GM20431 (cell line): ENCODE measurements at regions not wholly inside any gene's neighbourhood (a gene's known extent, or its start where the extent isn't known, plus 50 kb on each side); places are given as distances from the start of the nearest gene placed in this dataset.
"Not testable (repeated sequence)": the region's sequence is repeated elsewhere in the genome, so short reads cannot be mapped to it uniquely, and the experiment has no call there.

Source experiments
- in situ Hi-C: fragments of 300-500 bp; cut with MseI, MboI; formaldehyde crosslinking; loops from one replicate; pipeline ENCODE4 v1.15.0; 2020; ENCODE audit warnings: low sequenced_read_pairs; ENCODE audit not compliant: unreplicated experiment

DNA sequence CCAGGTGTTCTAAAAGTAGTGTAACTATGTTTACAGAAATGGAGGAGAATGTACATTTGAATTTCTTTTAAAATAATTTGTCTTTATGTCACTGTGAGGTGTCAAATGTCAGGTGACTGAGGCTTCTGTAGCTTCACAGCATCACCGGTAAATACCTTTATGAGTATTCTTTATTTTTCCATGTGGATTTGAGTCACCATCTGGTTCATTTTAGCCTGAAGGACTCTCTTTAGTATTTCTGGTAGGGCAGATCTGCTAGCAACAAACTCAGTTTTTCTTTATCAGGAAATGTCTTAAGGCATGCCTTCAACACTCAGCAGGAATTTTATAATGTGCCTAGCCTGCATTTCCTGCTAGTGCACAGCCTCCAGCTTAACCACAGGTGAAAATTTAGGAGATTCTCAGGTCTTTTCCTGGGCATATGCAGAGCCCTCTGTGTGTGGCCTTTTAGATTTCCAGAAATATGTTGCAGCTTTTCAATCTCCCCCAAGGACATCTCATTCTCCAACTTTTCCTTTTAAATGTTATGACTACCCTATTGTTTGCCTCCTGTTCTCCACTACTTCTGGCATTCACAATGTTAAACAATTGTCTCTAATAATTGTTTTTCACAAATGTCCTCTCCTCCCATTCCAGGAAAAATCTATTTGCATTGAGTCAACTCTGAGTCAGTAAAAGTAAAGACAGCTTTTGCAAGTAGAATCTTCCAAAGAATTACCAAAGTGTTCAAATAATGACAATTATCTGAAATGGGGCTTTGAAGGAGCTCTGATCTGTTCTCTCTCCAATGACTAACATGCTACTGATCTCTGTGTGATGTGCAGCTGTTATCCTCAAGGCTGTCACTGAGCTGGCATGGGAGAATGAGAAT is 239.4 kb upstream of the CPHXL start:
- in situ Hi-C loops = no loop called here

DNA sequence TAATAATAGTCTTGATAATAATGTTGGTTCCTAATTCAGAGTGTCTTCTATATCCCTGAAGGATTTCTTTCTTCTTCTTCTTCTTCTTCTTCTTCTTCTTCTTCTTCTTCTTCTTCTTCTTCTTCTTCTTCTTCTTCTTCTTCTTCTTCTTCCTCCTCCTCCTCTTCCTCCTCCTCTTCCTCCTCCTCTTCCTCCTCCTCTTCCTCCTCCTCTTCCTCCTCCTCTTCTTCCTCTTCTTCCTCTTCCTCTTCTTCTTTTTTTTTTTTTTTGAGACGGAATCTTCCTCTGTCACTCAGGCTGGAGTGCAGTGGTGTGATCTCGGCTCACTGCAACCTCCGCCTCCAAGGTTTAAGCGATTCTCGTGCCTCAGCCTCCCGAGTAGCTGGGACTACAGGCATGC is 242.8 kb upstream of the CPHXL start:
- in situ Hi-C loops = not testable (repeated sequence)

DNA sequence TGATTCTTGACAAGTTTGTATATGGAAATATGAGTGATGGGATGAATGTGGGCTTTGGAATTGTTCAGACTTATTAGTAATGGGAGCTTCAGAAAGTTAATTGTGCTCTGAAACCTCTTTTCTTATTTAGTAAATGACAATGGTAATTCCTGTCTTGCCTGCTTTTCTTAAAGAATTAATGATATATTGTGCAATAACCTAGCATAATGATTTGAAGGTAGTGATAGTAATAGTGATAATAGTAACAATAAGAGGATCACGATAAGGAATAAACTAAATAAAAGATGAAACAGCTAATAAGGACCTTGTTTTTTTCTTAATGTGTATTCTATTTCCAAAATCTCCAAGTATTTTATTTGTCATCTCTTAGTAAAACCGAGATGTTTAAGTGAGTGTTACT is 245.0 kb upstream of the CPHXL start:
- in situ Hi-C loops = no loop called here

DNA sequence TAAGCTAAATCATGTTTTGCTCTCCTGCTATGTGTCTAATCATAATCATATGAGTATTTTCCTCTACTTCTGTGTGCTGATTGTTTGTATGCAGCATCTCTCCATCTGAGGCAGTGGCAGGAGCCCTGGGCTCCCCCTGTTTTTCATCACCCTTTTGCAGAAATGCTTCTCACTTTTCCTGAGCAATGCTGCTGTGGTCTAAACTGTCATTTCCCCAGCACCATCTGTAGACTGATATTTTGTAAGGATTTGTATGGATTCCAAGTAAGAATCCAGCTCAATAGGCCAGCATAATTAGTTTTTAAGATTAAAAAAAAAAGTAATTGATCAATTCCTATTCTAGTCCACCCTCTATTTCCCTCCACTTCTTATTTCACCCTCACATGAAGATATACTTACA is 257.0 kb upstream of the CPHXL start:
- in situ Hi-C loops = no loop called here

DNA sequence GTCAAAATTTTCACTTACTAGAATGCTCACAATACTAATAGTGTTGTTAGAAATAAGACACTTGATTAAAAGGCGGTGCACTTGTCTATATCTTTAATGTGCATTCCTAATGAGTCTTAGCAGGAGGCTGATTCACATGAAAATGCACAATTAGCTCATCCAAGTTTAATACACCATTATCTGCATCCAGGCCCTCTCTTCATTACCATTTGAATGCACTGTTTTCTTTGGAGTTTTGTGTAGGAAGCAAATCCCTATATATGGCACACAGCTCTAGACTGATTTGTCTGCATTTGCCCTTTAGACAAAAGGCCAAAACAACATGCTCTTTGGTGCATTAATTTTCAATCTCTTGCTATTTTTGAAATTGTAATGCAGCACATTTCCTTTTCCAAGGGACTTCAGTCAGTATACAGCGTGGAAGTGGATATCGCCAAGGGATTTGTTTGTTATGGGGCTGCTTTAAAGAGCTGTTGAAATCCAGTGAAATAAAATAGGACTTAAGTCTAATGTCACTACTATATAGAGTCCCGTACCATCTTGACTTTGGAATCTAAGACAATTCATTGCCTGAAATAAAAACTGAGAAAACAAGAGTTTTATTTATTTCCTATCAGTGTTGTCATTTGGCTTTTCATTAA is 257.6 kb upstream of the CPHXL start:
- in situ Hi-C loops = no loop called here

DNA sequence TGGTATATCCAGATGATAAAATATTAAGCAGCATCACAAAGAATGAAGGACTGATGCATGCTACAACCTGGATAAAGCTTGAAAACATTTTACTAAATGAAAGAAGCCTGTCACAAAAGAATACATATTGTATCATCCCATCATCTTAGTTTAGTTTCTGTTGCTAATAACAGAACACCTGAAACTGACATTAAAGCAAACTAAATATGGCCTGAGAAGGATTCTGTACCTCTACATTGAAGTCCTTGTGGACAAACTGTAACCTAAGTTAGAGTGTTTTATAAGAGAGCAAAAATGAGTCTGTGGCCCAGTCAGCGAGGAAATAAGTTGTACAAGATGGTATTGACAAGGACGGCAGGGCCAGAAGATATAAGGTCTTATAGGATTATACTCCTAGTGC is 261.0 kb upstream of the CPHXL start:
- in situ Hi-C loops = no loop called here

DNA sequence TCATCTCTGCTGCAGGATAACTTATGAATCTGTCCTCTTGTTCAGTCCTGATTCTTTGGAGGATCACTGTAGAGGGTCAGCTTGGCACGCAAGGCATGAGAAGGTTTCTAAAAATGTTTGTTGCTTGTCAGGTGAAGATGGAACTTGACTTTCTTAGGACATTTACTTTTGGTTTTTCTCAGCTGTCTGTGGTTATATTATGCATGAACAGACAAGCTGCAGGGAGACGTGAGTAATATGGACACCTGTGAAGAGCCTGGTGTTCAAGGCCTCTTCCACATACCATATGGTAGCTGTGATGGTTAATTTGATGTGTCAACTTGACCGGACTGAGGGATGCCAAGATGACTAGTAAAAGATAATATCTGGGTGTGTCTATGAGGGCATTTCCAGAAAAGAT is 270.2 kb upstream of the CPHXL start:
- in situ Hi-C loops = no loop called here

DNA sequence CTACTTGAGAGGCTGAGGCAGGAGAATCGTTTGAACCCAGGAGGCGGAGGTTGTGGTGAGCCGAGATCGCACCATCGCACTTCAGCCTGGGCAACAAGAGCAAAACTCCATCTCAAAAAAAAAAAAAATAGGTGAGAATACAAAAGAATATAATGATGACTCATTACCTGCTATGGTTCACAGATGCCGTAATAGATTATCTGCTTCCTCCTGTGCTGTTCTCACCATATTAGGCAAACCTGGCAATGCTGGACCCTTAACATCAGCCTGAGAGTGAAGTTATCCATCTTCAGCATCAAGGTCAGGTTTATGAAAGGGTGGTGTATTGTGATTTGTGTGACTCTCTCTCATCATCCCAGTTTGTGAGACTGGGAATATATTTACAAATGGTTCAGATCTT is 271.3 kb upstream of the CPHXL start:
- in situ Hi-C loops = no loop called here

DNA sequence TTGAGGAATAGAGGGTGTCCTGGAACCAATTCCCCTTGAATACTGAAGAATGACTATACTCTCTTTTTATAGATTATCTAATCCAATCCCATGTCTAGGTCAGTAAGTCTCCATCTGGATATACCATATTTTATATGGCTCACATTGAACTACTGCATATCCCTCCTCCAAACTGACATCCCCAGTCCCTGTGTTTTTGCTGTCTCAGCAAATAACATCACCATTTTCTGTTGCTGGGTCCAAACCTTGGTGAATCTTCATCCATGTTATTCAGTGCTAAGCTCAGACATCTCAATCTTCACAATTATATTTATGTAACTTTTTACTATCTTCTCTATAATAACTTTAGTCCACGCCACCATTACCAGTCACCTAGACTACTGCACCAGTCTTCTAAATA is 269.6 kb upstream of the CNTNAP4 start:
- in situ Hi-C loops = no loop called here

DNA sequence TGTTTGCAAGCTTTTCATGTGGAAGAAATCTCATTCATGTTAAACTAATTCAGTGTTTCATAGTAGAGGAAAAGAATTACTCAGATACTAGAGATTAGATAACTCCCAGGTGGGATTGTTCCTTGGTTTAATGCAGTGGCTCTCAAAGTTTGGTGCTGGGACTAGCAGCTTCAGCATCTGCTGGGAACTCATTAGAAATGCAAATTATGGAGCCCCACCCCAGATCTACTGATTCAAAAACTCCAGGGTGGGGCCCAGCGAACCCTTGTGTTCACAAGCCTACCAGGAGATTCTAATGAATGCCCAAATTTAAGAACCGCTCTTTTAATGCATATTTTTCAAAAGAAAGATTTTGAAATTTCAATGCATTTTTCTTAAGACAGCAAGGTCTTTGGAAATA is 253.4 kb upstream of the CNTNAP4 start:
- in situ Hi-C loops = no loop called here

DNA sequence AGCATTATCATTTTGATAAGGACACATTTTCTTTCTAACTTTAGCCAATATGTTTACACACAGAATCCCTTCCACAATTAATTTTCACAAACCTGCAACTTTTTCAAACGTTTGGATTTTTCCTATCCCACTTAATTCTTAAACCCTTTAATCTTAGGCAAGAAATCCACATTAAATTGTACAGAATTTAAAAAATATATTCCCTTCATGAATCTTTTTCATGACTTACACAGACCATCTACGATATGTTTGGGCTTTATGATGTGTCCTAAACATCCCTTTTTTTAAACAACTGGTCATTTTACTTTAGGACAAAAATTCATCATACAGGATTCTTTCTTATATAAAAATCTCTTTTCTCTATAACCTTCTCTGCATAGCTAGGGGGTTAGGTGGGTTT is 241.5 kb upstream of the CNTNAP4 start:
- in situ Hi-C loops = no loop called here

DNA sequence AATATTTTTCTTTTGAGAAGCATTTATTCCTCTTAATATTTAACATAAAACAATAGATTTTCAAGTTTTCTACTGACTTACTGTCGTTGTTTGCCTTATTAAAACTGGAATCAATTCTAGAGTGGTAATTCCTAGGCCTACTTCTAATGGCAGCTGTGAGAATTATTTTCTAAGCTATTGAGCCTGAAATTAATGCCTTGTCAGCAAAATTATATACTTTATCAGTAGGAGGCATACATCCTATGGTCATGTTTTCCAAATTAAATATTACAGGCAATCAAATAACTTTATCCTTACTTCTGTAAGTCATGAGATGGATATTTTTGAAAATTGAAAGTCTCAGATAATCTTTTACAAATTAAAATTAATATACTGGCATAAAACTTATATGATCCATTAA is 239.1 kb upstream of the CNTNAP4 start:
- in situ Hi-C loops = no loop called here

DNA sequence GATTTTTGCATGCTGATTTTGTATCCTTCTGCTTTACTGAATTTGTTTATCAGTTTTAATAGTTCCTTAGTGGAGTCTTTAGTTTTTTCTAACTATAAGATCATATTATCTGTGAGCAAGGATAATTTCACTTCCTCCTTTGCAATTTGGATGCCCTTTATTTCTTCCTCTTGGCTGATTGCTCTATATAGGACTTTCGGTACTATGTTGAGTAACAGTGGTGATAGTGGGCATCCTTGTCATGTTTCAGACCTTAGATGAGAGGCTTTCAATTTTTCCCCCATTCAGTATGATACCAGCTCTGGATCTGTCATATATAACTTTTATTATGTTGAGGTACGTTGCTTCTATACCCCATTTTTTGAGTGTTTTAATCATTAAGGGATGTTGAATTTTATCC is 224.5 kb upstream of the CNTNAP4 start:
- in situ Hi-C loops = no loop called here

DNA sequence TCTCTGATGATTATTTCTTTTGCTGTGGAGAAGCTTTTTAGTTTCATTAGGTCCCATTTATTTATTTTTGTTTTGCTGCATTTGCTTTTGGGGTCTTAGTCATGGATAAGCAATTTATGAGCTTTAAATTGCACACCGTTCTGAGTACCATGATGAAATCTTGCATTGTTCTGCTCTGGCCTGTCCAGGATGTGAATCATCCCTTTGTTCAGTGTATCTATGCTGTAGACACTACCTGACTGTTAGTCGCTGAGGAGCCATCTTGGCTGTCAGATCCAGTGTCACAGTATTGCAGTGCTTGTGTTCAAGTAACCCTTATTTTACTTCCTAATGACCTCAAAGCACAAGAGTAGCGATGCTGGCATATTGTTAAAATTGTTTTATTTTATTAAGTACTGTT is 218.0 kb upstream of the CNTNAP4 start:
- in situ Hi-C loops = no loop called here

DNA sequence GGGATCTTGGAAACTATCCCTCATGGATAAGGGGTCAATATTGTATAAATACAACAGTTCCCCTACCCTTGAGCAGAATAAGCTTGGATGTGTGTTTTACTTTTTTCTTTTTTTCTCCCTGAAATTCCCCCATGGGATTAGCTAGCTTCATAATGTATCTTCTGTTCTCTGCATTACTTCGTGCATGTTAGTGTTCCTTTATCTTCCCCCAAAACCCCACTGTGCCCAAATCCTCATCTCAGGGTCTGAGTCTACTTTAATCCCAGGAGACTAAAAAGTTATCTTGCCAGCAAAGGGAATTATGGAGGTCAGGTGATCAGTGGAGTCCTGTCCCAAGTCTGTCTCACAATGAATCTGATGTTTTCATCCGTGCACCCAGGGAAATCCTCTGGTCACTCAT is 217.5 kb upstream of the CNTNAP4 start:
- in situ Hi-C loops = no loop called here

DNA sequence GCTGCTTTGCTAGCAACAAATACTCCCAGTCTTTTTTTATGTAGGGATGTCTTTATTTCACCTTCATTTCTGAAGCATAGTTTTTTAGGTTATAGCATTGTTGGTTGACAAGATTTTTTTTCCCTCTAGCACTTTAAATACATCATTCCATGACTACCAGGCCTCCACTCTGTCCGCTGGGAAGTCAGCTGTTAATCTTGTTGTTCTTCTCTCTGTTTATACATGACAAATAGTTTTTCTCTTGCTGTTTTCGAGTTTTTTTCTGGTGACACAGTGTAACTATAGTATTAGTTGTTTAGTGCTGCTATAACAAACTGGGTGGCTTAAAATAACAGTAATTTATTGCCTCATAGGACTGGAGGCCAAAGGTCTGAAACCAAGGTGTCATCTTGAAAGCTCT is 205.5 kb upstream of the CNTNAP4 start:
- in situ Hi-C loops = no loop called here

DNA sequence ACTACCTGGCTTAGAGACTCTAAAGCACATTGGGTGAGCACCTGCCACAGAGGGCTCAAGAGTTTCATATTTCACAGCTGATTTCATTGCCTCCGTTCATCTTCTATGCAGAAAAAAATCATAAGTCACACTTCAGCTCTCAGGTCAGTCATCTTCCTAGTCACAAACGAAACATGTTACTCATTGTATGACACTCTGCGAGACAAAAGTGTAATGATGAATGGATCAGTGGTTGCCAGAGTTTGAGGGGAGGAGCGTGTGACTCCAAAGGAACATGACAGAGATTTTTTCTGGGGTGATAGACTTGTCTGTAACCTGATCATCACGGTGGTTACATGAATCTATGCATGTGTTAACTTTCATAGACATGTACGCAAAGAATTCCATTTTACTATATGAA is 195.2 kb upstream of the CNTNAP4 start:
- in situ Hi-C loops = no loop called here

DNA sequence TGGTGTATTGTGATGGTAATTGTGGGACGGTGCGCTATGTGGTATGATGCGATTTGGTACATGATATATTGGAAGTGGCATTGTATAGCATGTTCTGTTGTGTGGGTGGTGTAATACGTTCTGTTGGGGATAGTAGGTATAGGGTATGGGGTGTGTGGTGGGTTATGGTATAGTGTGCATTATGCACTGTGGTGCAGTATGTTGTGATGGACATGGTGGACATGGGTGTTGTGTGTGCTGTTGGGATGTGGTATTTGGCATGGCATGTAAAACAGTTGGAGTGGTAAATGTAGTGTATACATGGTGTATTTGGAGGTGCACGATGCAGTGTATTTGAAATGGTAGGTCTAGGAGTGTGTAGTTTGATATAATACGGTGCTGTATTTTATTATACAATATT is 170.6 kb upstream of the CNTNAP4 start:
- in situ Hi-C loops = no loop called here

DNA sequence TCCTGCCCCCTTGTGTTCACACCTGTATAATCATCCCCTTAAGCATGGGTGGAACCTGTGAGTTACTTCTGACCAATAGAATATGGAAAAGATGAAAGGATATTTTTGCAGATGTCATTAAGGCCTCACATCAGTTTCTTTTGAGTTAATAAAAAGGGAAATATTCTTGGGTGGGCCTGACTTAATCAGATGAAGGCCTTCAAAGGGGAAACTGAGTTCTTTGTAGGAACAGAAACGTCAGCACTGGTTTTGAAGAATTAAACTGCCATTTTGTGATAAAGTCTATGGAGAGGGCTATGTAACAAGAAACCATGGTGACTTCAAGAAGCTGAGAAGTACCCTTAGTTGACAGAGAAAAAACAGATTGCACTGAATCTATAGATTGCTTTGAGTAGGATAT is 168.7 kb upstream of the CNTNAP4 start:
- in situ Hi-C loops = no loop called here

DNA sequence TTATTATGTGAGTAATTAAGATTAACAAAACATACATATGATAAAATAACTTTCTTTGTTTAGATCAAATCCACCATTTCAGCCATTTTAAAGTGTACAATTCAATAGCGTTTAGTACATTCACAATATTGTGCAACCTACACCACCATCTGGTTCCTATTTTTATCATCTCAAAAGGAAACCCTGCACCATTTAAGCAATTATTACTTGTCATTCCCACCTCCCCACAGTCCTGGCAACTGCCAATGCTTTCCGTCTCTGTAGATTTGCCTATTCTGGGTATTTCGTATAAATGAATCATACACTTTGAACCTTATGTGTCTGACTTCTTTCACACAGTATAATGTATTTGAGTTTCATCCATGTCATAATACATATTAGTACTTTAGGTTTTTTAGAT is 162.5 kb upstream of the CNTNAP4 start:
- in situ Hi-C loops = no loop called here

DNA sequence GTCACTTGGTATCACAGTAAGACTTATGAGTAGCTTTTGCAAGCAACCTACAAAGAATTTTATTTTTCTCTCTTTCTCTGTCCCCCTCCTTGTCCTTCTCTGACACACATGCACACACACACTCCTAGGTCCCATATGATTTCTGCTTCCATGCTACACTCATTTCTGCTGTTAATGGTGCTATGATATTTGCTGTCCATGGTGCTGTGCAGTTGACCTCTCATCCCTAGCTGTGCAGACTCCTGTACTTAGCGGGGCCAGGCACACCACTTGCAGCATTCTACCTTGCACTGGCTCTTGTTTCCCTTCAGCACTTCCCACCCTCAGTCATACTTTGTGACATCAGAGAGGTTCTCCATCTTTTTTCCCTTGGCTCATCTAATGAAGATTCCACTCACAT is 158.9 kb upstream of the CNTNAP4 start:
- in situ Hi-C loops = no loop called here

DNA sequence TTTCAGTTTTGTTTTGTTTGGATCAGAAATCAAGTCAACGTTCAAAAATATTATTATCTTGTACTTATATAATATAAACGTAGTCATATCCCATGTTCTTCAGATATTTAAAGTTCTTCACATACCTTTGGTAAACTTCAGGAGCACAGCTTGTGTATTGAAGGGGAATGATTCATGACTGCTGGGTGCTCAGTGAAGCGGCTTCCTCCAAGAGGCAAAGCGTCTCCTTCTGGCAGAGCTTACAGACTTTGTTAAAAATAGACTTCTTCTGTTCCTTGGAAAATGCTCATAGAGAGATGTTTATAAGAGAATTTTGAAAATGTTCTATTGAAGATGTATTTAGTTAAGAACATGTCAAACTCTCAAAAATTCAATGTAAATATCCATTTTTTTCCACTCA is 155.6 kb upstream of the CNTNAP4 start:
- in situ Hi-C loops = no loop called here
